HCT116 (cell line): ENCODE measurements at regions not wholly inside any gene's neighbourhood (a gene's known extent, or its start where the extent isn't known, plus 50 kb on each side); places are given as distances from the start of the nearest gene placed in this dataset.

Experiments used
- ATAC-seq: fragments of 200-7000 bp; cut with Tn5 transposase; 2 replicates; pipeline ENCODE4 v1.9.1; 2020; ENCODE audit warnings: mild to moderate bottlenecking, moderate library complexity
- BruUV-seq: library from RNA; stranded (reverse); fragments of 400-500 nt; replicated peaks from 2 replicates; lab custom pipeline; 2021; lab: Mats Ljungman, UMichigan
- CTCF ChIA-PET: fragments of 300-600 bp; sonication (Branson Sonifier 250); formaldehyde crosslinking; loops from one replicate; lab custom pipeline; 2021; ENCODE audit warnings: antibody characterized with exemption; lab: Charles Lee
- POLR2A ChIA-PET: fragments of 300-600, 350-600 bp; sonication (Branson Sonifier 250); formaldehyde crosslinking; loops from one replicate; lab custom pipeline; 2021; ENCODE audit warnings: antibody characterized with exemption; lab: Charles Lee
- RAD21 ChIA-PET, 2 experiments: fragments of 300-600 bp; sonication (Branson Sonifier 250); formaldehyde crosslinking; loops; one replicate each; lab custom pipeline; 2023; ENCODE audit warnings: low total read pairs in 2 of 2; ENCODE audit not compliant: uncharacterized antibody in 2 of 2, unreplicated experiment in 2 of 2, low non-redundant PET in 1 of 2; lab: Charles Lee
- DNase-seq: peaks from one replicate; pipeline ENCODE4 v3.0.0-alpha.2; 2010; ENCODE audit warnings: low read depth, low spot score
- H2AFZ ChIP-seq: fragments of 200-600 bp; shearing (Covaris generic), sonication (generic); 2 replicates; pipeline ENCODE4 v1.6.1; 2017; ENCODE audit warnings: low read depth, mixed run types, mixed read lengths, antibody characterized with exemption, low read length; ENCODE audit not compliant: poor library complexity, severe bottlenecking
- H3K27ac ChIP-seq: 2 replicates; pipeline ENCODE4 v1.5.1; 2012; ENCODE audit warnings: low read depth, low read length
- H3K27me3 ChIP-seq: fragments of 200-600 bp; sonication (generic); 2 replicates; pipeline ENCODE4 v1.6.1; 2016; ENCODE audit warnings: mixed run types, low read length, mixed read lengths; ENCODE audit not compliant: insufficient read depth
- H3K36me3 ChIP-seq, 2 experiments: fragments of 200-500 bp in 1 of 2; fragments of 200-600 bp in 1 of 2; sonication (Bioruptor generic) in 1 of 2; sonication (generic) in 1 of 2; 2 replicates each; pipeline versions ENCODE4 v1.5.1 to v1.6.1; 2014 to 2016; ENCODE audit warnings: low read length in 2 of 2, inconsistent platforms in 1 of 2, mixed read lengths in 1 of 2, mixed run types in 1 of 2; ENCODE audit not compliant: insufficient read depth in 2 of 2, control insufficient read depth in 1 of 2
- H3K4me1 ChIP-seq, 2 experiments: fragments of 200-600 bp in 1 of 2; sonication (generic) in 1 of 2; 2 replicates each; pipeline versions ENCODE4 v1.5.1 to v1.6.1; 2012 to 2017; ENCODE audit warnings: low read length in 2 of 2, inconsistent platforms in 1 of 2, mild to moderate bottlenecking in 1 of 2, mixed read lengths in 1 of 2, mixed run types in 1 of 2, moderate library complexity in 1 of 2; ENCODE audit not compliant: insufficient read depth in 2 of 2, control insufficient read depth in 1 of 2
- H3K4me2 ChIP-seq: fragments of 200-600 bp; sonication (generic); 2 replicates; pipeline ENCODE4 v1.6.1; 2017; ENCODE audit warnings: mixed run types, low read length, mixed read lengths
- H3K4me3 ChIP-seq, 2 experiments: fragments of 200-600 bp in 1 of 2; sonication (generic) in 1 of 2; replicated peaks in 1 of 2; 2 replicates each; pipeline ENCODE4 v1.5.1; 2011 to 2016; ENCODE audit warnings: low read length in 2 of 2, control low read depth in 1 of 2, low read depth in 1 of 2, mild to moderate bottlenecking in 1 of 2, mixed read lengths in 1 of 2, mixed run types in 1 of 2
- H3K79me2 ChIP-seq: fragments of 200-600 bp; sonication (generic); 2 replicates; pipeline ENCODE4 v1.6.1; 2017; ENCODE audit warnings: mild to moderate bottlenecking, mixed run types, low read length, moderate library complexity, mixed read lengths; ENCODE audit not compliant: insufficient read depth
- H3K9ac ChIP-seq: fragments of 200-600 bp; sonication (generic); 2 replicates; pipeline ENCODE4 v1.6.1; 2016; ENCODE audit warnings: low read length, mixed read lengths
- H3K9me2 ChIP-seq: fragments of 200-600 bp; sonication (generic), shearing (Covaris generic); 2 replicates; pipeline ENCODE4 v1.6.1; 2017; ENCODE audit warnings: mixed run types, mild to moderate bottlenecking, moderate library complexity; ENCODE audit not compliant: insufficient read depth
- H3K9me3 ChIP-seq, 2 experiments: fragments of 200-500 bp in 1 of 2; fragments of 200-600 bp in 1 of 2; sonication (Bioruptor generic) in 1 of 2; sonication (generic) in 1 of 2; 2 replicates each; pipeline ENCODE4 v1.6.1; 2014 to 2017; ENCODE audit warnings: low read length in 2 of 2, mixed read lengths in 2 of 2, inconsistent platforms in 1 of 2, low read depth in 1 of 2, mild to moderate bottlenecking in 1 of 2, mixed run types in 1 of 2, moderate library complexity in 1 of 2; ENCODE audit not compliant: control insufficient read depth in 1 of 2, insufficient read depth in 1 of 2
- H4K20me1 ChIP-seq: fragments of 200-600 bp; sonication (generic), shearing (Covaris generic); 2 replicates; pipeline ENCODE4 v1.6.1; 2017; ENCODE audit warnings: mixed run types, mild to moderate bottlenecking, moderate library complexity; ENCODE audit not compliant: insufficient read depth
- EGR1 ChIP-seq: IDR thresholded peaks from 2 replicates; pipeline ENCODE4 v1.6.1; 2012; ENCODE audit warnings: low read depth
- EZH2 ChIP-seq: fragments of 200-600 bp; sonication (generic); IDR thresholded peaks from 2 replicates; pipeline ENCODE4 v1.6.1; 2017; ENCODE audit warnings: antibody characterized with exemption, mixed run types
- EZH2phosphoT487 ChIP-seq: fragments of 200-600 bp; IDR thresholded peaks from 2 replicates; pipeline ENCODE4 v1.6.1; 2018; ENCODE audit warnings: antibody characterized with exemption, borderline replicate concordance
- JUND ChIP-seq: IDR thresholded peaks from 2 replicates; pipeline ENCODE4 v1.6.1; 2012
- POLR2AphosphoS5 ChIP-seq: IDR thresholded peaks from 2 replicates; pipeline ENCODE4 v1.6.1; 2011; ENCODE audit warnings: mild to moderate bottlenecking, low read depth, low read length, moderate library complexity
- RAD21 ChIP-seq: IDR thresholded peaks from 2 replicates; pipeline ENCODE4 v1.6.1; 2012; ENCODE audit warnings: low read depth, mild to moderate bottlenecking
- SIN3A ChIP-seq: IDR thresholded peaks from 2 replicates; pipeline ENCODE4 v1.6.1; 2012; ENCODE audit warnings: low read depth
- SP1 ChIP-seq: IDR thresholded peaks from 2 replicates; pipeline ENCODE4 v1.6.1; 2012; ENCODE audit warnings: low read depth
- YY1 ChIP-seq: IDR thresholded peaks from 2 replicates; pipeline ENCODE4 v1.6.1; 2011; ENCODE audit warnings: low read length, low read depth, moderate library complexity, mild to moderate bottlenecking; ENCODE audit not compliant: insufficient replicate concordance; ENCODE audit errors: extremely low read depth
- ZFX ChIP-seq: fragments of 450-650 bp; IDR thresholded peaks from 2 replicates; pipeline ENCODE4 v1.6.1; 2017
- ZNF274 ChIP-seq: fragments of 200-500 bp; sonication (Bioruptor generic); IDR thresholded peaks from 2 replicates; pipeline ENCODE4 v1.6.1; 2014; ENCODE audit warnings: mild to moderate bottlenecking, low read depth, low read length, inconsistent platforms
- intact Hi-C: fragments of 100-400 bp; cut with micrococcal nuclease; formaldehyde crosslinking; loops from 2 replicates; pipeline ENCODE4 v1.10.0; 2022
- TF ChIP-seq, protein P1 (sequence below): IDR thresholded peaks from 2 replicates; pipeline ENCODE4 v1.6.1; 2012
- TF ChIP-seq, protein P2 (sequence below): IDR thresholded peaks from 2 replicates; pipeline ENCODE4 v1.6.1; 2012
- TF ChIP-seq, protein P3 (sequence below): IDR thresholded peaks from 2 replicates; pipeline ENCODE4 v1.6.1; 2011; ENCODE audit warnings: mild to moderate bottlenecking, low read length, moderate library complexity; ENCODE audit not compliant: insufficient replicate concordance; ENCODE audit errors: extremely low read depth
- TF ChIP-seq, protein P4 (sequence below): IDR thresholded peaks from 2 replicates; pipeline ENCODE4 v1.6.1; 2012; ENCODE audit warnings: low read depth

DNA sequence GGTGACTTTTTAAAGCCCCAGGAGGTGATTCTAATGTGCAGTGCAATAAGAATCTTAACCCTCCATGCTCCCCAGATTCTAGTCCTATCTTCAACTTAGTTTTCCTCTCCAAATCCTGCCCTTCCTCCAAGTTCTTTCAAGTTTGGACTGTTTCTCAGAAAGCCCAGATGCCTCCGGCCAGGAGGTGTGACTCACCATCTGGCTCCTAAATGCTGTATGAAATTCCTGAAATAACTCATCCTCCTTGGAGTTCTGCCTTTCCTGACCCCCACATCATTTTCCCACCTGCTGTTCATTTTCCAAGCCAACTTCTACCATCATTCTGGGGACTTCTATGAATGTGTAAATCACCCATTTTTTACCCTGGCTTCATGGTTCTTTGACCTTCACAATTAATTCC is 118.2 kb upstream of the NOL4 start:
- no peaks in the 10 kb centered on the region for H3K27me3 ChIP-seq
- no peaks in the 10 kb centered on the region; the same call in 1 of the 2 replicates for H4K20me1 ChIP-seq
- CTCF ChIA-PET, result no interaction called here
- H3K27ac ChIP-seq, result no peak overlapping the region
- H3K4me3 ChIP-seq, result no peak overlapping the region
- ATAC-seq (no peak), DNase-seq (no peak)
- no TSS peak for BruUV-seq
- RAD21 ChIA-PET, result no interaction called here
- H3K4me2 ChIP-seq, result no peak overlapping the region
- no peak overlapping the region for H2AFZ ChIP-seq
- no peaks in the 10 kb centered on the region for H3K9me2 ChIP-seq
- H3K4me1 ChIP-seq, result no peaks in the 10 kb centered on the region
- intact Hi-C loops, result no loop called here
- H3K9me3 ChIP-seq, result peaks cover 0 to 8% of the 10 kb centered on the region in 2 experiments; a peak in 1 of 4 replicates
- TF ChIP-seq POLR2AphosphoS5 (no peak), SIN3A (no peak), RAD21 (no peak), ZNF274 (no peak), ZFX (no peak)
- TF ChIP-seq, protein P1, sequence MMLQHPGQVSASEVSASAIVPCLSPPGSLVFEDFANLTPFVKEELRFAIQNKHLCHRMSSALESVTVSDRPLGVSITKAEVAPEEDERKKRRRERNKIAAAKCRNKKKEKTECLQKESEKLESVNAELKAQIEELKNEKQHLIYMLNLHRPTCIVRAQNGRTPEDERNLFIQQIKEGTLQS, result no peak
- TF ChIP-seq, protein P2, sequence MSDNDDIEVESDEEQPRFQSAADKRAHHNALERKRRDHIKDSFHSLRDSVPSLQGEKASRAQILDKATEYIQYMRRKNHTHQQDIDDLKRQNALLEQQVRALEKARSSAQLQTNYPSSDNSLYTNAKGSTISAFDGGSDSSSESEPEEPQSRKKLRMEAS, result no peak
- TF ChIP-seq, all 23 proteins: peak for 0
- Histone ChIP-seq H3K9ac (no peak overlapping the region), H3K36me3 (no peaks in the 10 kb centered on the region), H3K79me2 (no peaks in the 10 kb centered on the region)
- POLR2A ChIA-PET, result no interaction called here

DNA sequence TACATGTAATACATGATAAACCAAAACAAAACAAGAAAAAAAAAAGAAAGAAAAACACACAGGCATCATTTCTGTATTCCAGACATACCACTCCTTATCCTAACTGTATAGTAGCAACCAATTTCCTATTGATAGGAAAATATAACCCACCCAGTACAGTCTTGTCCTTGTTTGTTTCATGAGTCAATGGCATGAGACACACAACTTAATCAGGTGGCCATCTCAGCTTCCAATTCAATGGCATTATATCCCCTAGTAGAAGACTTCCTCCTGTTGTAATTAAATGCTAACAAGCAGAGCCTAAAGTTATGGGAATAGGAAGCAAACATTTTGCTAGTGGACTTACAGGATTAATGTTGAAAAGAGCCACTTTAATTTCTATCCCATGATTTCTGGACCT is 121.0 kb upstream of the NOL4 start:
- H3K4me1 ChIP-seq, result no peaks in the 10 kb centered on the region
- no peak for ATAC-seq
- no peak for DNase-seq
- no peak overlapping the region for H3K27ac ChIP-seq
- H3K9ac ChIP-seq, result no peak overlapping the region
- no peak overlapping the region for H2AFZ ChIP-seq
- H3K36me3 ChIP-seq, result no peaks in the 10 kb centered on the region
- intact Hi-C loops, result no loop called here
- H3K27me3 ChIP-seq, result no peaks in the 10 kb centered on the region
- no peaks in the 10 kb centered on the region for H3K79me2 ChIP-seq
- ChIA-PET POLR2A (no interaction called here), CTCF (no interaction called here)
- H3K9me3 ChIP-seq, result peaks cover 0 to 8% of the 10 kb centered on the region in 2 experiments; a peak in 1 of 4 replicates
- H3K4me3 ChIP-seq, result no peak overlapping the region
- H3K4me2 ChIP-seq, result no peak overlapping the region
- no peaks in the 10 kb centered on the region for H3K9me2 ChIP-seq
- no peaks in the 10 kb centered on the region for H4K20me1 ChIP-seq
- no peak for TF ChIP-seq ZNF274
- TF ChIP-seq, protein P1, result no peak
- TF ChIP-seq POLR2AphosphoS5, result no peak
- TF ChIP-seq RAD21, result no peak
- TF ChIP-seq, protein P3, sequence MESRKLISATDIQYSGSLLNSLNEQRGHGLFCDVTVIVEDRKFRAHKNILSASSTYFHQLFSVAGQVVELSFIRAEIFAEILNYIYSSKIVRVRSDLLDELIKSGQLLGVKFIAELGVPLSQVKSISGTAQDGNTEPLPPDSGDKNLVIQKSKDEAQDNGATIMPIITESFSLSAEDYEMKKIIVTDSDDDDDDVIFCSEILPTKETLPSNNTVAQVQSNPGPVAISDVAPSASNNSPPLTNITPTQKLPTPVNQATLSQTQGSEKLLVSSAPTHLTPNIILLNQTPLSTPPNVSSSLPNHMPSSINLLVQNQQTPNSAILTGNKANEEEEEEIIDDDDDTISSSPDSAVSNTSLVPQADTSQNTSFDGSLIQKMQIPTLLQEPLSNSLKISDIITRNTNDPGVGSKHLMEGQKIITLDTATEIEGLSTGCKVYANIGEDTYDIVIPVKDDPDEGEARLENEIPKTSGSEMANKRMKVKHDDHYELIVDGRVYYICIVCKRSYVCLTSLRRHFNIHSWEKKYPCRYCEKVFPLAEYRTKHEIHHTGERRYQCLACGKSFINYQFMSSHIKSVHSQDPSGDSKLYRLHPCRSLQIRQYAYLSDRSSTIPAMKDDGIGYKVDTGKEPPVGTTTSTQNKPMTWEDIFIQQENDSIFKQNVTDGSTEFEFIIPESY, result no peak
- TF ChIP-seq EZH2, result no peak
- TF ChIP-seq, protein P4, sequence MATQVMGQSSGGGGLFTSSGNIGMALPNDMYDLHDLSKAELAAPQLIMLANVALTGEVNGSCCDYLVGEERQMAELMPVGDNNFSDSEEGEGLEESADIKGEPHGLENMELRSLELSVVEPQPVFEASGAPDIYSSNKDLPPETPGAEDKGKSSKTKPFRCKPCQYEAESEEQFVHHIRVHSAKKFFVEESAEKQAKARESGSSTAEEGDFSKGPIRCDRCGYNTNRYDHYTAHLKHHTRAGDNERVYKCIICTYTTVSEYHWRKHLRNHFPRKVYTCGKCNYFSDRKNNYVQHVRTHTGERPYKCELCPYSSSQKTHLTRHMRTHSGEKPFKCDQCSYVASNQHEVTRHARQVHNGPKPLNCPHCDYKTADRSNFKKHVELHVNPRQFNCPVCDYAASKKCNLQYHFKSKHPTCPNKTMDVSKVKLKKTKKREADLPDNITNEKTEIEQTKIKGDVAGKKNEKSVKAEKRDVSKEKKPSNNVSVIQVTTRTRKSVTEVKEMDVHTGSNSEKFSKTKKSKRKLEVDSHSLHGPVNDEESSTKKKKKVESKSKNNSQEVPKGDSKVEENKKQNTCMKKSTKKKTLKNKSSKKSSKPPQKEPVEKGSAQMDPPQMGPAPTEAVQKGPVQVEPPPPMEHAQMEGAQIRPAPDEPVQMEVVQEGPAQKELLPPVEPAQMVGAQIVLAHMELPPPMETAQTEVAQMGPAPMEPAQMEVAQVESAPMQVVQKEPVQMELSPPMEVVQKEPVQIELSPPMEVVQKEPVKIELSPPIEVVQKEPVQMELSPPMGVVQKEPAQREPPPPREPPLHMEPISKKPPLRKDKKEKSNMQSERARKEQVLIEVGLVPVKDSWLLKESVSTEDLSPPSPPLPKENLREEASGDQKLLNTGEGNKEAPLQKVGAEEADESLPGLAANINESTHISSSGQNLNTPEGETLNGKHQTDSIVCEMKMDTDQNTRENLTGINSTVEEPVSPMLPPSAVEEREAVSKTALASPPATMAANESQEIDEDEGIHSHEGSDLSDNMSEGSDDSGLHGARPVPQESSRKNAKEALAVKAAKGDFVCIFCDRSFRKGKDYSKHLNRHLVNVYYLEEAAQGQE, result no peak
- TF ChIP-seq EZH2phosphoT487, result no peak
- TF ChIP-seq YY1, result no peak
- no peak for TF ChIP-seq EGR1
- no peak for TF ChIP-seq SP1
- no peak for TF ChIP-seq JUND
- TF ChIP-seq, all 23 proteins: peak for 0
- BruUV-seq, result no TSS peak
- RAD21 ChIA-PET, result no interaction called here
